ENCODE measurements at regions not wholly inside any gene's neighbourhood (a gene's known extent, or its start where the extent isn't known, plus 50 kb on each side); places are given as distances from the start of the nearest gene placed in this dataset.
"Not testable (repeated sequence)": the region's sequence is repeated elsewhere in the genome, so short reads cannot be mapped to it uniquely, and the experiment has no call there.

- H2AK9ac ChIP-seq (replicated peaks; ENCODE audit: low read depth, low read length, poor library complexity); POLR2A ChIA-PET (ENCODE audit: unreplicated experiment); H2BK120ac ChIP-seq (ENCODE audit: low read depth, low read length); BruUV-seq (replicated peaks); H2BK20ac ChIP-seq (ENCODE audit: low read depth, low read length); H3K4me3 ChIP-seq (ENCODE audit: insufficient read depth, low read depth, low read length); H4K91ac ChIP-seq (ENCODE audit: insufficient read depth, low read depth, low read length); H3K14ac ChIP-seq (replicated peaks; ENCODE audit: low read depth, low read length); H3K23ac ChIP-seq (ENCODE audit: low read depth, low read length); H3K36me3 ChIP-seq (ENCODE audit: control insufficient read depth, insufficient read depth, low read length); ATAC-seq (ENCODE audit: low read depth); dilution Hi-C loops (cut with HindIII; ENCODE audit: low sequenced_read_pairs, unreplicated experiment); H2BK15ac ChIP-seq (ENCODE audit: low read depth, low read length); CTCF ChIA-PET; H4K5ac ChIP-seq (ENCODE audit: low read depth, low read length); intact Hi-C loops (cut with micrococcal nuclease); H3K79me1 ChIP-seq (ENCODE audit: low read depth in 1 of 2, low read length in 2 of 2); H2AK5ac ChIP-seq (ENCODE audit: low read depth, low read length); H2BK5ac ChIP-seq (ENCODE audit: low read depth, low read length, poor library complexity, severe bottlenecking); H3K4me2 ChIP-seq (ENCODE audit: low read depth, low read length); H3K27ac ChIP-seq (ENCODE audit: insufficient read depth, low read length); H3K9ac ChIP-seq (ENCODE audit: low read depth, low read length); in situ Hi-C loops (cut with MboI; ENCODE audit: low sequenced_read_pairs); H3K27me3 ChIP-seq (ENCODE audit: control insufficient read depth, insufficient read depth, low read length); H3K4me1 ChIP-seq (ENCODE audit: control insufficient read depth, insufficient read depth, low read length); H3K18ac ChIP-seq (ENCODE audit: low read depth, low read length); H3K4ac ChIP-seq (ENCODE audit: low read depth, low read length); H3K56ac ChIP-seq (ENCODE audit: extremely low read depth, insufficient read depth, low read length); H4K20me1 ChIP-seq (ENCODE audit: insufficient read depth, low read length); DNase-seq; H2AFZ ChIP-seq (replicated peaks; ENCODE audit: low read length, poor library complexity); H4K8ac ChIP-seq (ENCODE audit: low read depth in 2 of 2, low read length in 2 of 2); H3K9me1 ChIP-seq (ENCODE audit: insufficient read depth, low read length): not testable (repeated sequence)
- peaks cover 39% of the 10 kb centered on the region for H3K9me3 ChIP-seq (ENCODE audit: control insufficient read depth, insufficient read depth, low read length)
- WGBS, 2 experiments (ENCODE audit: extremely low coverage in 2 of 2, insufficient read length in 1 of 2): 7% methylated on average over 3 of the region's 14 CpGs; no CpG with 5 or more reads in 1 of the 2 experiments
Measured at GRCh38 chr12:131216587-131216986, 262.9 kb downstream of the ADGRD1 start.

Data from IMR-90 (cell line).